Inflammatory macrophage (primary cell): ENCODE measurements at regions not wholly inside any gene's neighbourhood (a gene's known extent, or its start where the extent isn't known, plus 50 kb on each side); places are given as distances from the start of the nearest gene placed in this dataset.

Experiments
- DNase-seq, 2 donors: peaks; one replicate each; pipeline ENCODE4 v3.0.0-alpha.2; 2020 to 2022

GRCh38 chr6:33862536-33862935, 58.7 kb upstream of the MLN start:
- no peak for DNase-seq

- DNase-seq, result no peak
These were observed 57.9 kb upstream of the MLN start for GRCh38 chr6:33861722-33862121.

GRCh38 chr6:33860706-33861474, 57.1 kb upstream of the MLN start:
- DNase-seq, result peak; percentile 49 to 73

- no peak for DNase-seq
These were observed 56.2 kb upstream of the MLN start for GRCh38 chr6:33860006-33860405.

GRCh38 chr6:33858804-33859505, 55.2 kb upstream of the MLN start:
- no peak for DNase-seq

GRCh38 chr6:33857932-33858475, 54.2 kb upstream of the MLN start:
- no peak for DNase-seq

DNA sequence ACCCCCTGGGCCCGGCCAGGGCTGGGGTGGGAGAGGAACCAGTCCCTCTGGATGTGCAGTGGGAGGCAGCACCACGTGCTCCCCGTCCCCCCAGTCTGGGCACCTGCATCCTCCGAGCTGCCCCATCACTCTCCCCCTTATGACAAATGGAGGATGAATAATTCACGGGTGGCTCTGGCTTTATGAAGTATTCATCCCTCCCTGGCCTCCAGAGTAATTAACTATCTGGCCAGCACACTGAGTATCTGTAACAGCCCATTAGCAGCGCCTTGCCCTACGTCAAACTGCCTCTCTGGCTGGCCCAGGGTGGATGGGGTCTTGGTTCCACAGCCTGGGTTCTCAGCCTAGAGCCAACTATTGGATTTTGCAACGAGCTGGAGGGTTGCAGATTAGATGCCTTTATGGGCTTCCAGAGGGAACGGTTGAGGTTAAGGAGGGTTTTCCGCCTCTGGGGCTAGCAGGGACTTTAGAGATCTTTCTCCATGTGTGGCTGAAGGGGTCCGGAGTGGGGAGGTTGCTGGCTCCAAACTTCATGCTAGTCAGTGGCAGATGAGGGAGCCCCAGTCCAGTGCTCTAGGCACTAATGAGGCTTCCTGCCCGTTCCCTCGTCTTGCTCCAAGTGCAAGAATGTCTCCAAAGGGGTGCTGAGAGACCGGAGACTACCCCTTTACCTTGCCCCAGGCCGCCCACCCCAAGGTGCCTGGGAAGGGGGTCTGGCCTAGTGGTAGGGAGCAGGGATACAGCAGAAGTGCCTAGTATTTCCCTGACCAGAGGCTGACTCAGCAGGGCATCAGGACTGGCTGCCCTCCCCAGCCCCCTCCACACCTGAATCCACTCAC, 53.5 kb upstream of the MLN start:
- DNase-seq, result no peak

GRCh38 chr6:33856655-33857054, 52.9 kb upstream of the MLN start:
- no peak for DNase-seq

GRCh38 chr6:33856031-33856590, 52.3 kb upstream of the MLN start:
- DNase-seq, result no peak

- DNase-seq, result no peak
These were observed 50.8 kb upstream of the MLN start for GRCh38 chr6:33854572-33855030.

- no peak for DNase-seq
These were observed 49.9 kb upstream of the MLN start for GRCh38 chr6:33853736-33854135.
